RWPE1 (cell line): ENCODE measurements at regions not wholly inside any gene's neighbourhood (a gene's known extent, or its start where the extent isn't known, plus 50 kb on each side); places are given as distances from the start of the nearest gene placed in this dataset.

Experiments
- CTCF ChIA-PET: fragments of 350-600 bp; sonication (Branson Sonifier 250); formaldehyde crosslinking; extraction: SDS; loops from one replicate; lab custom pipeline; 2021; lab: Yijun Ruan, JAX
- POLR2A ChIA-PET: fragments of 400-600 bp; formaldehyde crosslinking; extraction: SDS; loops from one replicate; lab custom pipeline; 2020; ENCODE audit warnings: antibody characterized with exemption; ENCODE audit not compliant: low non-redundant PET; lab: Yijun Ruan, JAX
- DNase-seq: peaks from one replicate; pipeline ENCODE4 v3.0.0; 2012; ENCODE audit warnings: low spot score
- H3K27ac ChIP-seq: fragments of 450-650 bp; 2 replicates; pipeline ENCODE4 v1.5.1; 2017
- CTCF ChIP-seq: fragments of 450-650 bp; conservative IDR thresholded peaks from 2 replicates; pipeline ENCODE4 v1.5.1; 2017; ENCODE audit warnings: low read depth, mild to moderate bottlenecking

GRCh38 chr5:99926463-99926862 is 608.7 kb upstream of the FAM174A start:
- CTCF ChIA-PET = interaction anchor here (0.6 kb wide), 1 partner anchor 530 kb away, joined by 6 read pairs; no protein-coding TSS in a partner anchor
- no peak for DNase-seq
- H3K27ac ChIP-seq = no peak overlapping the region
- no peak for TF ChIP-seq CTCF
- POLR2A ChIA-PET = no interaction called here

GRCh38 chr5:99922386-99922785 is 612.8 kb upstream of the FAM174A start:
- TF ChIP-seq CTCF = no peak
- no peak for DNase-seq
- POLR2A ChIA-PET = no interaction called here
- CTCF ChIA-PET = no interaction called here
- no peak overlapping the region for H3K27ac ChIP-seq

- CTCF ChIA-PET = no interaction called here
- POLR2A ChIA-PET = no interaction called here
- TF ChIP-seq CTCF = no peak
- no peak for DNase-seq
- no peak overlapping the region for H3K27ac ChIP-seq
These were observed 623.2 kb upstream of the FAM174A start for GRCh38 chr5:99911971-99912370.

GRCh38 chr5:99906776-99907175 is 628.4 kb upstream of the FAM174A start:
- ChIA-PET POLR2A (no interaction called here), CTCF (no interaction called here)
- no peak for TF ChIP-seq CTCF
- no peak for DNase-seq
- no peak overlapping the region for H3K27ac ChIP-seq

- DNase-seq = no peak
- ChIA-PET POLR2A (no interaction called here), CTCF (no interaction called here)
- no peak for TF ChIP-seq CTCF
- no peak overlapping the region for H3K27ac ChIP-seq
These were observed 633.2 kb upstream of the FAM174A start for GRCh38 chr5:99901972-99902371.

- CTCF ChIA-PET = interaction anchor here (0.6 kb wide), 1 partner anchor 1090 kb away, joined by 3 read pairs; no protein-coding TSS in a partner anchor
- POLR2A ChIA-PET = no interaction called here
- H3K27ac ChIP-seq = no peak overlapping the region
- DNase-seq = peak; percentile 31
- no peak for TF ChIP-seq CTCF
These were observed 634.8 kb upstream of the FAM174A start for GRCh38 chr5:99900302-99900852.
